GM18867 (cell line): ENCODE measurements at regions not wholly inside any gene's neighbourhood (a gene's known extent, or its start where the extent isn't known, plus 50 kb on each side); places are given as distances from the start of the nearest gene placed in this dataset.
"Not testable (repeated sequence)": the region's sequence is repeated elsewhere in the genome, so short reads cannot be mapped to it uniquely, and the experiment has no call there.

Experiments
- ATAC-seq: cut with Tn5 transposase; IDR thresholded peaks from one replicate; pipeline ENCODE4 v1.9.1; 2021; ENCODE audit warnings: mild to moderate bottlenecking, moderate library complexity; ENCODE audit not compliant: unreplicated experiment

GRCh38 chr20:48492015-48492714, 335.6 kb downstream of the PREX1 start:
- ATAC-seq = no peak

GRCh38 chr20:48490961-48491831, 336.6 kb downstream of the PREX1 start:
- no peak for ATAC-seq

- not testable (repeated sequence) for ATAC-seq
Measured at GRCh38 chr20:48490341-48490740, 337.5 kb downstream of the PREX1 start.

GRCh38 chr20:48489656-48490055, 338.1 kb downstream of the PREX1 start:
- ATAC-seq = no peak

GRCh38 chr20:48489046-48489463, 338.7 kb downstream of the PREX1 start:
- ATAC-seq = no peak

- not testable (repeated sequence) for ATAC-seq
Measured at GRCh38 chr20:48488334-48489034, 339.3 kb downstream of the PREX1 start.

GRCh38 chr20:48486065-48486464, 341.7 kb downstream of the PREX1 start:
- ATAC-seq = no peak

GRCh38 chr20:48485153-48485552, 342.6 kb downstream of the PREX1 start:
- not testable (repeated sequence) for ATAC-seq

GRCh38 chr20:48483334-48484066, 344.3 kb downstream of the PREX1 start:
- ATAC-seq = no peak

- ATAC-seq = no peak
Measured at GRCh38 chr20:48482790-48483189, 345.0 kb downstream of the PREX1 start.

GRCh38 chr20:48480216-48480772, 347.5 kb downstream of the PREX1 start:
- ATAC-seq = no peak

GRCh38 chr20:48478806-48479585, 348.8 kb downstream of the PREX1 start:
- no peak for ATAC-seq

- no peak for ATAC-seq
Measured at GRCh38 chr20:48478370-48478769, 349.4 kb downstream of the PREX1 start.

- no peak for ATAC-seq
Measured at GRCh38 chr20:48476854-48477253, 350.9 kb downstream of the PREX1 start.

GRCh38 chr20:48474022-48474421, 353.8 kb downstream of the PREX1 start:
- no peak for ATAC-seq

GRCh38 chr20:48471759-48472408, 355.9 kb downstream of the PREX1 start:
- no peak for ATAC-seq

- ATAC-seq = no peak
Measured at GRCh38 chr20:48471176-48471575, 356.6 kb downstream of the PREX1 start.

- no peak for ATAC-seq
Measured at GRCh38 chr20:48470141-48470540, 357.7 kb downstream of the PREX1 start.

- ATAC-seq = no peak
Measured at GRCh38 chr20:48469026-48469425, 358.8 kb downstream of the PREX1 start.
